LHCN-M2 (cell line): ENCODE measurements at regions not wholly inside any gene's neighbourhood (a gene's known extent, or its start where the extent isn't known, plus 50 kb on each side); places are given as distances from the start of the nearest gene placed in this dataset.

ENCODE experiments used
- DNase-seq: peaks from one replicate; pipeline ENCODE4 v3.0.0-alpha.2; 2012; ENCODE audit warnings: low read depth

DNA sequence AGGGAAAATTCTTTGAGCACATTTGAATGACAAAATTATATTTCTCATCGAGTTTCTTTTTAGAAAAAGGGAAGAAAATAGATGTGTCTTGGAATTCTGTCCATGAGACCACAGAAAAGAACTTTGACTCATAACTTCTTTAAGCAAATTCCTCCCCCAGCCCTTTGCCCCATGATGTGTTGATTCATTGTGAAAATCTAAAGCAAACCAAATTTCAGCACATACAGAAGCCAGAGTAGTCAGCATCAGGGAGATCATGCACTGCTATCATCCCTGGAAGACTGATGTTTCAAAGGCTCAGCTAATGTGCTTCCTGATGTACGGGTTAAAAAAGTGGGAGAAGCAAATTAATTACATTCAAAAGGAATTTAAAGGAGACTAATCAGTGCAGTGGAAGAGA lies 159.7 kb downstream of the FAT3 start:
- DNase-seq = peak; percentile 64

DNA sequence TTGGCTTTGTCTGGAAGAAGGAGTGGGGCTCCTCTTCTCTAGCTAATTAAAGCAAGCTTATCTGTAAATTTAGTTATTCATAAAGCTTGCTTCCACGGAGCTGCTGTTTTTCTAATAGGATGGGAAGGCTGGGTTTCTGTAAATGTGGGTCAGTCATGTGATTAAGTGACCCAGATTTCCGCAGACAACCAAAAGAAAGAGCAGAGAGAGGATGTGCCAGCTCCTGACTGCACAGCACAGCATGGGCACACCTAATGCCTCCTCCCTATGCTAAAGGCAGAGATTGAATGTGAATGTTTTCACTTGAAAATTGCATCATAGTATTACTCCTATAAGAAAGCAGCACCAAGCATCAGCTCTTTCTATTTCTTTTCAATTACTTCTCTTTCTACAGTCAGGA lies 160.2 kb downstream of the FAT3 start:
- no peak for DNase-seq

DNA sequence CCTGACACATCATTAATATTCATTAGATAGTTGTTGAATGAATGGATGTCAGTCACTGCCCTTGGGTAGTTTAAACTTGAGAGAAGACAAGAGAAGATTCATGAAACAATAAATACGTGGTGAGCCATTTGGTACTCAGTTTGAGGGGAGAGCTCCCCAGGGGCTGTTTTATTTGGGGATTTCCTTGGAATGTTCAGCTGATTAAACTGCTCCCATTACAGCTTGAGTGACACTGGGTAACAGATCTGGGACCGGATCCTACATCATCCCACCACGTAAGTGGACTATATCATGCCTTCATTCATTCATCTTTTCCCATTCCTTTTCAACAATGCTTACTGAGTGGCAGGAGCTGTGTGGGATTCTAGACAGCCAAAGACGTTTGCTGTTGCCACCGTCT lies 162.0 kb downstream of the FAT3 start:
- DNase-seq = no peak

DNA sequence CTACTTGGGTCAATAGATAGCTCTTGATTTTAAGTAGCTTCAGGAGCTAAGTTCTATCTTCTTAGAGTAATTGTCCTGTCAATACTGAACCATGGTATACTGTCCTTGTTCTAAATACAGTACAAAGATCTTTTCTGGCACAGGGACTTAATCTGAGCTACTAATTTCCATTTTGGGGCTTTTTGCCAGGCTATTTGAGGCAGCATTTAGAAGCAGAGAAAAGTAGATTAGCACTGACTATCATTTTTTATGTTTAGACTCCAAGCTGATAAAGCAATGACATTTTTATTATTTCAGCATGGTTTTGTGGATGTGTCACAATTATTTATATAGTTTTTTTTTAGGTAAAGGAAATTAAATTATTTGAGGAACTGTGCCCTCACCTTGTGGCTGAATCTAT lies 163.2 kb downstream of the FAT3 start:
- no peak for DNase-seq

DNA sequence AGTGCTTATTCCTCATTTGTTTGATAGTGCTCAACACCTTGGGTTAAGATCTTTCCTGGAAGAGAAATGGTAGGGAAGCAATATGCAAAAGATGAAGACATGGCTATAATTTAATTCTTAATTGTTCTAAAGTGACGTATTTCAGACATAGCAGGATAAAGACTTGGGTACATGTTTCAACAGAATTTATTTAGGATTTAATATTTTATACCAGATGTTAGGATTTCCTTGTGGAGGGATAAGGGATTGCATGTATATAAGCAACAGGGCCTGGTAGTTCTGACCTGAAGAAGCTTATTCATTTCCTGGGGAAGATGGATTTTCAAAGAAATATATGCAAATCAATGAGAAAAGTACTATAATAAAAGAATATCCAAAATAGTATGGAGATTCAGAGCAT lies 163.8 kb downstream of the FAT3 start:
- no peak for DNase-seq

DNA sequence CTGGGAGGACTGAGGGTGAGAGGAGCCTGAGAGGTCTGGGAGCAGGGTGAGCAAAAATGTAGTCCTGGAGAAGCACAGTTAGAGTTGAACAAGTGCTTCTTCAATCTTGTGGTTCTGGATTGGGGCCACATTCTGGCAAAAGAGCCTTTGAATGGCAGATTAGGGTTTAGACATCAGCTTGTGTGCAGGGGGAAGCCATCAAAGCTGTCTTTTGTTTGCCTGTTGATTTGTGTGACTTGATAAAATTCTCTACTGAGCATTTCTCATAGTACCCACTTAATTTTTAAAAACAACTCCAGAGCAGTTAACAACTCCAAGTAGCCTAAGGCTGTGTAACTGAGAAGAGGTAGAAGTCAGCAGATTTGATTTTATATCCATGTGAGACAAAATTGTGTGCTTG lies 166.2 kb downstream of the FAT3 start:
- DNase-seq = no peak

DNA sequence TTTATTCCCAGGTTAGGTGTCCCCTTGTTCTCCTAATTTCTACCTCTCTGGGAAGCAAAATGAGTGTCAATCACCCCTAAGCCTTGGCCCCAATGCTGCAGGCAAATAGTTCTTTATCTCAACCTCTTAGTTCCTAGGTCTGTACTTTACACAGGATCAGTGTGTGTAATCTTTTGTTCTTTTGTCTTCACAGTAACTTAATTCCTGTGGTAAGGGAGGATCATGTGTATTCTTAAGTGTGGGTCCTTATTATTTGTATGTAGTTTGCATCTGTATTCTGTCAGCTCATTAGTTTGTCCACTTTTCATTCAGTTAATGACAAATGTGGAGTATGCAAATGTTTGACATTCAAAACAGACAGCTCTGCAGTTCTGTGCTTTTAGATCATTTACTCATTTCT lies 166.7 kb downstream of the FAT3 start:
- no peak for DNase-seq

DNA sequence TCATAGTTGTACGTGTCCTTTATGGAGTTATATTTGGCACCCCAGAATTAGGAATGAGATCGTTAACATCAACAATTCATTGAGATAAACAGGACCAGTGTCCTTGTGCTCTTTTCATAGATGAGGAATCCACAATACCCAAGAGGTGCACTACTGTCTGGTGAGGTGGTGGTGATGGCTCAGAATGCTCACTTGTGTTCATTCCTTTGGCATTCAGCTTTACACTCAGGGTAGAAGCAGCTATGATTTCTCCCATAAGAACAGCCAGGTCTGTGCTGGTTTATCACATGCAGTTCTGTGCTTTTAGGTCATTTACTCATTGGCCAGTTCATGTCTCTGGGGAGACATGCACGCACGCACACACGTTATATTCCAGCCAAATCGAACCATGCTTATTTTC lies 167.2 kb downstream of the FAT3 start:
- no peak for DNase-seq

DNA sequence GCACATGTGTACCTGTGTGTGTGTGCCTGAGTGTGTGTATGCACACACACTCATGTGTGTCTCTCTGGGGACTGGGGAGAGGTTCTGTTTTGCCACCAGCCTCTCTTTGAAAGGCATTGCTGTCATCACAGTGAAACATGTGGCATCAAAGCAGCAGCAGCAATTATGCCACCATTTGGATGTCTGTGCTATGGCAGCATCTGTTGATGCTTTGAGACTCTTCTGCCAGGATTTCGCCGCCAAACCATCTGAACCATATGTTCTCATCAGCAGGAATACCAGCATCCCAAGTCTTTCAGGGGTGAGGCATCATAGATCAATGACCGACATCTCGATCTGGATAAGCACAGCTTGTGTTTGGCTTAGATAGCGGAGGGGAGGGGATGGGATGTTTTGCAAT lies 168.6 kb downstream of the FAT3 start:
- DNase-seq = no peak

DNA sequence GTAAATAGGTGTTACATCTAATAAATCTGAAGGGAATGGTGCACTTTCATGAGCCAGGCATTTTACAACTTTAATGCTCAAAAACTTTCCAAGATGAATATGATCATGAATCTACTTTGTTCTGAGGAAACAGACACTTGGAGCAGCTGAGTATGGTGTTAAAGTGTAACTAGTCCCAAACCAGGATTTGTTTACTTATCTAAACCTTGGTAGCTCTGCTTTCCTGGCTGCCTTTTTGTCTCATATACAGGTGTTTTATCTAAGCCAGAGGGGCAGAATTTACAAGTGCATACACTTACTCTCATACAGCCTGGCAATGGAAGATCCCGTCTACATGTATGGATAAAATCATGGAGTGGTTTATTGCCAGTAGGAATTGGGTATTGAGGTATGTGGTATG lies 171.5 kb downstream of the FAT3 start:
- DNase-seq = no peak

DNA sequence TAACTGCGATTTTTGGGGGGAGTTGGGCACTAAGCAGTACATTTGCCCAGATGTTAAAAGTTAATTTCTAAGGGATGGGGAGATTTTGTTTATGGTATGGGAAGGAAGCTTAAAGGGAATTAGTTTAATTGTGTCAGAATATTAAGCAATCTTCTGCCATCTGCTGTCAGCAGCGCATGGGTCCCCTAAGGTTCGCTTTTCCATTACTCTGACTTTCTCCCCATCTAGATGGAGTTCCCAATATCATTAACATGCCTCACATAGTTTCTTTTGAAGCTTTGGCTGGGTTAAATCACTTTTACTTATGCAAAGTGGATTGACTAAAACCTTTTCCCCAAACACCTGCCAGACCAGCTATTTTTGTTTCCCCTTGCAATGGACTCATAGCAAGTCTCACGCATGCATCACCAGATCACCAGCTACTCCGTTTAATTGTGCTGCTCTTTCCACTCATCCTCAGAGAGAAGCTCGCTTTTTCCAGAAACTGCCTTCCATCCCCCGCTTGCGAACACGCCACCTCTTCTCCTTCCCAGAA lies 172.7 kb downstream of the FAT3 start:
- DNase-seq = no peak

DNA sequence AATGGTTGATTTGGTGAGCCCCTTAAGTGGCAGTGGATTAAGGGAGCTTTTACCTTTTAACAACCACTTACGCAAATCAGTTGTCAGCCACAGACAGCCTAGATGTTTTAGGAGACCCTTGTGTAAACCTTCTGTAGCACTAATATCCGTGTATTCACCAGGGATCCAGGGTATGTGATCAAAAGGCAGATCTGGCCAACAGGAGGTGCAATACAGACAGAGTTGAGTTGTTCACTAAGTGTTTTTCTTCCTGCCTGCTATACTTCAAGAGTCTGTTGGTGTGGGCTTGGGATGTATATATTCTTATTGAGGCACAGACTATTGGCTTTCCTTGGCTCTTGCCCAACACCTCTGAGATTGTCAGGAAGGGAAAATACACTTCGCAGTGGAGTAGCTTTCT lies 175.1 kb downstream of the FAT3 start:
- DNase-seq = no peak

DNA sequence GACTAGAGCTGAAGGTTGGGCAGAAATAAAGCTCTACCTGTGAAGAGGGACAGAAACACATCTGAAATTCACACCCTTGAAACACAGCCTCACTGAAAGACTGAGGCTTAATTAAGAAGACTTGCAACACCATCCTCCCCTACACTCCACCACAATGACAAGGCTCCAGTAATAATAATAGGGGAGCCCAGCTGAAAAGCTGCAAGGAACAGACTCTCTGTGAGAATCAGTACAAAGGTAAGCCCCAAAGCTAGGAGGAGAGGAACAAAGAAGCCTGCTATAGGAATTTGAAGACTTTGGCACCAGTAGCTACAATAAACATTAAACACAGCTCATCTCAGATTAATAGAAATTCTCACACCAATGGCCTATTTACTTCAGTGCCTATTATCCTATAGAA lies 176.9 kb downstream of the FAT3 start:
- DNase-seq = no peak

DNA sequence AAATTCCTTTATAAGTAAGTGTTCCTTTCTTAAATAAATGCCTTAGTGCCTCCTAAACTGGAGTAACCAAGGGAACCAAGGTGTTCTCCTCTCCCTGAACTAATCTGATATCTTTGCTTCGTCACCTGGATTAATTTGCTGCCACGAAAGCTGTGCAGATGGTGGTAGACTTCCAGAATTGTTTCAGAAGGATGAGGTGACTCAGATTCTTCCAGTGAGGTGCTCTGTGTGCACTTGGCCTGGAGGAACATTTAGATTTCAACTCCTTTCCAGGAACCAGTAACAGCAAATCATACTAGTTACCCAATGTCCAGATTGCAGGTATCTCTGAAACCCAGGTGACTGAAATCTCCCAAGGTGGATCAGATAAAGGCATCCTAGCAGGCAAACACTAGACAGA lies 181.9 kb downstream of the FAT3 start:
- DNase-seq = no peak

DNA sequence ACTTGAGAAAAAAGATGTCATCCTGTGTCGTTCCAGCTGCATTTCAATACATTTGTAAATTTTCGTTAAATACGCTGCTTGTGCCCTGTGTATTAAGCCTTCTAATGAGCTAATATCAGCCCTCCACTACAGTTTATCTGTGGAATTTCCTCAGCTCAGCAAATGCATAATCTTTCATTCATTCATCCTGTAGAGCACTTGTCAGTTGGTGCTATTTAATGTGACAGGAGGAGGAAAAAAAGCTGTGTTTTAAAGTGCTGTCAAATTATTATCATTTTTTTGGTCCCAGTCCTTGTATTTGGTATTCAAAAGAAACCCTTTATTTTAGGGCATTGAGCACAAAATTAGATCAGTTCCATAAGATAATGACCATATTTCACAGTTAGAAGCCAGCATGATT lies 184.7 kb downstream of the FAT3 start:
- no peak for DNase-seq

DNA sequence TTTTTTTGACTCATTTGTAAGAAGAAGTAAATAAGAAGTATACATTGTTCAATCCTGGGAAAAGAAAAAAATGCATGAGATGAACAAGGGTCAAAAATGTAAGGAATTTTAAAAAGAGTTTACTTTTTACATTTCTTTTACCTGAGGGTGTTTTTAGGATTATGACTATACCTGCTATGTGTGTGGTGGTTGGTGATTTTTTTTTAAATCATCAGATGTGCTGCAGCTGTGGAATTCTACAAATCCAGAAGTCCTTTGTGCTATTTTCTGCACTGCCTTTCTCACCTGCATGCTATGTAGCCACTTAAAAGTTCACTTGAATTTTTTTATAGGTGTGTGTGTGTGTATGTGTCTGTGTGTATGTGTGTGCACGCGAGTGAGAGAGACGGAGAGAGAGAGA lies 185.3 kb downstream of the FAT3 start:
- DNase-seq = no peak

DNA sequence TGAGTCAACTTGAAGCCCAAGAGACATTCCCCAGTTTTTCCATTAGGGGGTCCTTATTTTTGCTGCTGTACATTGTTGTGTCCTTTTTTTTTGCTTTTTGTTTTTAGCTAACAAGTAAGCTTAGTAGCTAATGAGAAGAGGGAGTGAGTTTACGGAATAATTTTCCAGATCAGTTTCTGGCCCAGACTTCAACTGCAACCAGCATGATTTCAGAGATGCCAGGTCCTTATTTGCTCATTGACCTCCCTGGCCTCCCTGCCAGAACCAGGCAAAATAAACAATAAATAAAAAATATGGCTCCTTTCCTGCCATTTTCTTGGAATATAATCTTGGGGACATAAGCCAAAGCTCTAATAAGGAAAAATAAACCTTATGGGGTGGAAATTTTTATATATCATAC lies 185.9 kb downstream of the FAT3 start:
- no peak for DNase-seq

DNA sequence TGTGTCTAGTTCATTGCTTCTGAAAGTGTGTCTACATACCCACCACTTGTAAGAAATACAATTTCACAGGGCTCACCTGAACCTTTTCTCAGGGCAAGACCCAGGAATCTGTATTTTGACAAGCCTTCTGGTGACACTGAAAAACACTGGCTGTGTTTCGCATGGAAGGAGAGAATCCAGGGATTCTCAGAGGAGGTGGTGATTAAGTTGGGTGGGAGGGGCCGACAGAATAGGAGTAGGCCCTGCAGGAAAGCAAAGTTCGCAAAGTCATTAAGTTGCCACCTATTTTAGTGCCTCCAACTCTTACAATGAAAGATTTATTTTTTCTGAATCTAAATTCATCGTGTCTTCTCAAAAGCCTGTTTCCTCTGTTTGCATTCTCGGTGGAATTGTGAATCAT lies 186.8 kb downstream of the FAT3 start:
- DNase-seq = no peak

DNA sequence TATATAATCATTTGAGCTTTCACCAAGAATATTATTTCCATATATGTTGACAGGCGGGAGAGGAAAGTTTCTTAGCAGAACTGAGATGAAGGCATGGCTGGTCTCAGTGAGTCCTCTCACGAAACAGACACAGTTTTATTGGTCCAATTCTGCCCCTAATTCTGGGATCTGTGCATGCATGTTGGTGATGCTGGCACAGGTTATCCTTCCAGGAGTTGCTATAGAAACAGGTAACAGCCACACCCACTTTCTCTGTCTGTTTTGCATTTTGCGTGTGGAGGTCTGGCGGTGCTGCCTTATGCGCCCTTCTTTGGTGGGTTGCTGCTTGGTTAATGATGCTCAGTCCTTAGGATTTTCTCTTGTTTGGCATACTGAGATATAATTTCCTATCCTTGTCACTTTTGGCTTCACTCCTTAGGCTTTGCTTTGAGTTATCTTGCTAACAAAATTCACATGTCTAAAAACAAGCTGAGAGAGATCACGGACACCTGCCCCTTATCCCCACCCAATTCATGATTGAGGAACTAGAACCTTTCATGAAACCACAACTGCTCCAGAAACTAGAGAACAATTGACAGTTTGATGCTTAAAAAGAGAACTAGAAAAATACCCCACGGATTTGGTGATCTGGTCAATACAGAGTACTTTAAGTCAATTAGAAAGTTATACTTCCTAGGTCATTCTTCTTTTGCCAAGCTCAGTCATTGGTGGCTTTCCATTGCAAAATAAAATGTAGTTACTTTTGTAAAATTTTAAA lies 189.3 kb downstream of the FAT3 start:
- DNase-seq = no peak

DNA sequence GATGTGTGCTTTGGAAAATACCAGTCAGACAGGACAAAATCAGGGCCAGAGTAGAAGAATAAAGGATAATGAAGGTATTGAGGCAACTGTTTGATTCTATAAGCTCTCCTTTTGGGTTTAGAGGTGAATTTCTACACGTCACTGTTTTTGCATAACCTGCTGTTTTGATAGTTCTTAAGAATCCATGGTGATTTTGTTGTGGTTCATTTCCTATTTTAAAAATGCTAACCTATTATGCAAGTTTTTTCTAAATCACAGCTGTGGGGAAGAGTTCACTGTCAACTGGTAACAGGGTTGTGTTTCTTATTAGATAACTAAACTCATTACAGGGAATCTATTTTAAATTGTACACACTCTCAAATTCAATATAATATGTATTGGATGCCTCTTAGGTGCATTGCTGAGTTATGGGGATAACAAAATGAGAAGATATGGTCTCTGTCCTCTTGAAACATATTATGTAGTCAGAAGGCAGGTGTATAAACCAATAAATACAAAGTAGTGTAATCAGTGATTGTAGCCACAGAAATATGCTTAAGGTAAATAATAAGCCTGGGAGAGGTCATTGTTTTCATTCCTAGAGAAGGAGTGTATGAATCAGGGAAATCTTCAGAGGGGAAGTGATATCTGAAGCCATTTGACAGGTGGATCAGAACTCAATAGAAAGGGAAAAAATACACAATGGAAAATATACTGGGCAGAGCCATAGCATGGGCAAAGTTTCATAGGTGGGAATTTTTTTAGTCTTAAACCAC lies 192.5 kb downstream of the FAT3 start:
- DNase-seq = no peak

DNA sequence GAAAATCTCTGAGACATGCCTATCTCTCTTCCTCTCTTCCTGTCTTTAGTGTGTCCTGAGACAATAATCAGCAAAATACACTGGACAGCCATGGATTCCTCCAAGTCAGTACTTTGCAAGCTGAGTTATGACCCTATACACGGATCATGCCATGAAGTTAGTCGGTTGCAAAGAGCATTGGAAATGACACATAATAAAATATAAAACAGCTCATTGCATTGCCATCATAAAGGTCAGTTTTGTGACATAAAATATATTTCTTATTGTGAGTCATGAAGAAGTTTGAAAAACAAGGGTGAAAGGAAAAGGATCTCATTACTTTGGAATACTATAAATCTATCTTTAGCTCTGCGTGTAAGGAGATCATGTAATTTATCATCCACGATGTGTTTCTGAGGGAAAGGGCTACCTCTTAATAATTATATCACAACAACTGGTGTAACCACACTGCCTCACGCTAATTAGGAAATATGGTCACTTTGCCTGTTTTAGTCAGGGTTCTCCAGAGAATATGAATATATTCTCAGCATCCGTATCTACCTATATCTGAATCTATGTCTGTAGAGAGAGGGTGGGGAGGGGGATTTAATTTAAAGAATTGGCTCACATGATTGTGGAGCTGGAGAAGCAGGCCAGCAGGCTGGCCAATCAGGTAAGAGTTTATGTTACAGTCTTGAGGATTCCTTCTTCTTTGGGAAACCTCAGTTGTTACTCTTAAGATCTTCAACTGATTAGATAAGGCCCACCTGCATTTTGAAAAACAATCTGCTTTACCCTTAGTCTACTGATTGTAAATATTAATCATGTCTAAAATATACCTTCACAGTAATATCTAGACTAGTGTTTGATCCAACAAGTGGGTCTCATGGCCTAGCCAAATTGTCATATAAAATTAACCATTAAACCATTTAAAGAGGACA lies 198.8 kb downstream of the FAT3 start:
- DNase-seq = no peak

DNA sequence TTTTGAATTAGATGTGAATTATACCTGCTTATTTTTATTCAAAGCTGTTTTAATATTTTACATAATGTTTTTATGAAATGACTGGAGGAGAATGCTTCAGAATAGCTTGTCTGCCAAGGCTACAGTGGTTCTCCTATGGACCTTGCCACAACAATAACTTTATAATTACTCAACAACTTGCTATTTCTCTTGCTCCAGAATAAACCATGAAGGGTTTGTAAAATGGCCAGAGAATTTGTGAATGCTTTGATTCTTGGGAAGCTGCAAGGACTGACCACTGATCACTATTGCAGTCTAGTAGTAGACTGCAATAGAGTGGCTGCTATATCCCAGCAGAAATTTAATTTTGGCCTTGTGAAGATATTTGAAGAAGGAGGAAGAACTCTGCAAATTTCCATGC lies 199.7 kb downstream of the FAT3 start:
- DNase-seq = no peak
